ENCODE measurements at regions not wholly inside any gene's neighbourhood (a gene's known extent, or its start where the extent isn't known, plus 50 kb on each side); places are given as distances from the start of the nearest gene placed in this dataset.

- no peak for DNase-seq (ENCODE audit: low read depth, low spot score)
These were observed 298.4 kb upstream of the ZNF521 start for GRCh38 chr18:25650201-25650941.

GRCh38 chr18:25648716-25649260 is 296.8 kb upstream of the ZNF521 start:
- DNase-seq (ENCODE audit: low read depth, low spot score): no peak

GRCh38 chr18:25647404-25647803 is 295.4 kb upstream of the ZNF521 start:
- DNase-seq (ENCODE audit: low read depth, low spot score): no peak

- DNase-seq (ENCODE audit: low read depth, low spot score): no peak
These were observed 295.0 kb upstream of the ZNF521 start for GRCh38 chr18:25646971-25647370.

- DNase-seq (ENCODE audit: low read depth, low spot score): no peak
These were observed 287.6 kb upstream of the ZNF521 start for GRCh38 chr18:25639596-25639995.

- DNase-seq (ENCODE audit: low read depth, low spot score): no peak
These were observed 281.6 kb upstream of the ZNF521 start for GRCh38 chr18:25633563-25633962.

- DNase-seq (ENCODE audit: low read depth, low spot score): no peak
These were observed 278.7 kb upstream of the ZNF521 start for GRCh38 chr18:25630682-25631081.

- DNase-seq (ENCODE audit: low read depth, low spot score): no peak
These were observed 269.7 kb upstream of the ZNF521 start for GRCh38 chr18:25621682-25622081.

GRCh38 chr18:25621144-25621543 is 269.2 kb upstream of the ZNF521 start:
- no peak for DNase-seq (ENCODE audit: low read depth, low spot score)

GRCh38 chr18:25614168-25614567 is 262.2 kb upstream of the ZNF521 start:
- DNase-seq (ENCODE audit: low read depth, low spot score): no peak

- no peak for DNase-seq (ENCODE audit: low read depth, low spot score)
These were observed 260.5 kb upstream of the ZNF521 start for GRCh38 chr18:25612466-25612865.

- no peak for DNase-seq (ENCODE audit: low read depth, low spot score)
These were observed 256.1 kb upstream of the ZNF521 start for GRCh38 chr18:25608091-25608490.

GRCh38 chr18:25604894-25605597 is 253.1 kb upstream of the ZNF521 start:
- no peak for DNase-seq (ENCODE audit: low read depth, low spot score)

GRCh38 chr18:25604196-25604893 is 252.4 kb upstream of the ZNF521 start:
- DNase-seq (ENCODE audit: low read depth, low spot score): no peak

GRCh38 chr18:25599443-25599842 is 247.5 kb upstream of the ZNF521 start:
- no peak for DNase-seq (ENCODE audit: low read depth, low spot score)

- no peak for DNase-seq (ENCODE audit: low read depth, low spot score)
These were observed 245.5 kb upstream of the ZNF521 start for GRCh38 chr18:25597476-25597875.

GRCh38 chr18:25595274-25596060 is 243.5 kb upstream of the ZNF521 start:
- no peak for DNase-seq (ENCODE audit: low read depth, low spot score)

GRCh38 chr18:25594351-25594750 is 242.4 kb upstream of the ZNF521 start:
- DNase-seq (ENCODE audit: low read depth, low spot score): no peak

- no peak for DNase-seq (ENCODE audit: low read depth, low spot score)
These were observed 240.9 kb upstream of the ZNF521 start for GRCh38 chr18:25592804-25593360.

GRCh38 chr18:25590456-25590855 is 238.5 kb upstream of the ZNF521 start:
- DNase-seq (ENCODE audit: low read depth, low spot score): no peak

- DNase-seq (ENCODE audit: low read depth, low spot score): no peak
These were observed 235.6 kb upstream of the ZNF521 start for GRCh38 chr18:25587545-25587944.

All from brain pericyte (primary cell).